ENCODE measurements at regions not wholly inside any gene's neighbourhood (a gene's known extent, or its start where the extent isn't known, plus 50 kb on each side); places are given as distances from the start of the nearest gene placed in this dataset.
A peak's percentile ranks its signal among the peaks of the same experiment; 100 is the strongest.

DNA sequence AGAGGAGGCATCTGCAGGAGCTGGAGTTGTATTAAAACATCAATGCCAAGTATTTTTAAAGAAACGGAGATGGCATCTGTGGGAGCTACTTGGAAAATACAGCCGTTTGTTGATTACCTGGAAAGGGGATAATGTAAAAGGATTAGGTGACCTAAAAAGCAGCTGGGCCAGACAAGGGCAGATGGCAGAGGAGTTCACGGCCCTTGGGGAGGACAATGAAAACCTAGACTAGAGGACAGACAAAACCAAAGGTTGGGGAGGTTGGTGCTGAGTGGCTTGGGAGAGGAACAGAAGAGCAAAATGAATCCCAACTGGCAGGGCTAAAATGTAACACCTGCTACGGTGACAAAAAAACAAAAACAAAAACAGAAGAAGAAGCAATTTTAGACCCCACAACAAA is 260.5 kb upstream of the JARID2 start:
- Histone ChIP-seq H3K27ac (replicated peaks; ENCODE audit: low read length) (no peak overlapping the region), H3K4me1 (ENCODE audit: control insufficient read depth in 2 of 2, insufficient read depth in 1 of 2, low read depth in 1 of 2, low read length in 2 of 2) (no peaks in the 10 kb centered on the region), H3K9me3 (replicated peaks in 1 of 2; ENCODE audit: control insufficient read depth in 2 of 2, insufficient read depth in 1 of 2, low read depth in 1 of 2, low read length in 2 of 2) (no peaks in the 10 kb centered on the region), H3K4me2 (ENCODE audit: insufficient read depth, low read length, poor library complexity, severe bottlenecking) (no peak overlapping the region), H3K23ac (ENCODE audit: low read depth, low read length, poor library complexity) (no peak overlapping the region), H3K14ac (ENCODE audit: low read length) (no peak overlapping the region), H2AFZ (ENCODE audit: low read length) (no peak overlapping the region), H2BK12ac (ENCODE audit: low read length) (no peak overlapping the region), H3K36me3 (replicated peaks in 1 of 2; ENCODE audit: control insufficient read depth in 2 of 2, insufficient read depth in 2 of 2, low read length in 2 of 2) (no peaks in the 10 kb centered on the region), H2BK15ac (ENCODE audit: low read length) (no peak overlapping the region), H3K9ac (ENCODE audit: low read depth, low read length, poor library complexity) (no peak overlapping the region), H4K91ac (ENCODE audit: low read depth, low read length, poor library complexity) (no peak overlapping the region), H3K79me1 (ENCODE audit: low read depth, low read length) (no peaks in the 10 kb centered on the region), H3K4me3 (ENCODE audit: low read length in 2 of 2) (no peak overlapping the region), H3K27me3 (ENCODE audit: control insufficient read depth in 3 of 3, insufficient read depth in 3 of 3, low read depth in 1 of 3, low read length in 3 of 3) (no peaks in the 10 kb centered on the region), H3K18ac (ENCODE audit: low read length) (no peak overlapping the region), H3K4ac (ENCODE audit: low read length) (no peak overlapping the region), H2BK5ac (ENCODE audit: low read length) (no peak overlapping the region), H2AK5ac (ENCODE audit: low read depth, low read length) (no peak overlapping the region), H4K8ac (ENCODE audit: low read depth, low read length) (no peak overlapping the region), H2BK120ac (ENCODE audit: low read depth, low read length) (no peak overlapping the region)
- no CpG with 5 or more reads among the region's 4 CpGs for WGBS, 2 donors (ENCODE audit: extremely low coverage in 2 of 2, insufficient read length in 2 of 2, insufficient replicate concordance in 1 of 2)
- no peak for DNase-seq (ENCODE audit: low spot score)

DNA sequence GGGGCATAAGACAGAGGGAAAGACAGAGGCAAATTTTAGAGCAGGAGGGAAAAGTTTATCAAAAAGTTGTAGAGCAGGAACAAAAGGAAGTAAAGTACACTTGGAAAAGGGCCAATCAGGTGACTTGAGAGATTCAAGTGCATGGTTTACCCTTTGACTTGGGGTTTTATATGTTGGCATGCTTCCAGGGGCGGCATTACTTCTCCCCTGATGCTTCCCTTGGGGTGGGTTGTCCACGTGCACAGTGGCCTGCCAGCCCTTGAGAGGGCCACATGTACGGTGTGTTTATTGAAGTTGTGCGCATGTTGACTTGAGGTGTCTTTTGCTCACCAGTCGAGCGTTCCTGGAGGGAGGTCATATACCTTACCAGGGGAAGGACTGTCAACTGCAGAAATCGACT is 259.5 kb upstream of the JARID2 start:
- H3K9me3 ChIP-seq (replicated peaks in 1 of 2; ENCODE audit: control insufficient read depth in 2 of 2, insufficient read depth in 1 of 2, low read depth in 1 of 2, low read length in 2 of 2), result no peaks in the 10 kb centered on the region
- H3K18ac ChIP-seq (ENCODE audit: low read length), result peak overlapping the region; percentile 67
- no peak overlapping the region for H2AK5ac ChIP-seq (ENCODE audit: low read depth, low read length)
- no peaks in the 10 kb centered on the region for H3K79me1 ChIP-seq (ENCODE audit: low read depth, low read length)
- no peak overlapping the region for H4K91ac ChIP-seq (ENCODE audit: low read depth, low read length, poor library complexity)
- no peak overlapping the region for H2BK15ac ChIP-seq (ENCODE audit: low read length)
- H2BK5ac ChIP-seq (ENCODE audit: low read length), result no peak overlapping the region
- no peak overlapping the region for H3K4me2 ChIP-seq (ENCODE audit: insufficient read depth, low read length, poor library complexity, severe bottlenecking)
- no peak overlapping the region for H3K14ac ChIP-seq (ENCODE audit: low read length)
- no peak for DNase-seq (ENCODE audit: low spot score)
- no peaks in the 10 kb centered on the region for H3K36me3 ChIP-seq (replicated peaks in 1 of 2; ENCODE audit: control insufficient read depth in 2 of 2, insufficient read depth in 2 of 2, low read length in 2 of 2)
- H2AFZ ChIP-seq (ENCODE audit: low read length), result no peak overlapping the region
- no peaks in the 10 kb centered on the region for H3K4me1 ChIP-seq (ENCODE audit: control insufficient read depth in 2 of 2, insufficient read depth in 1 of 2, low read depth in 1 of 2, low read length in 2 of 2)
- no peak overlapping the region for H3K9ac ChIP-seq (ENCODE audit: low read depth, low read length, poor library complexity)
- H3K27me3 ChIP-seq (ENCODE audit: control insufficient read depth in 3 of 3, insufficient read depth in 3 of 3, low read depth in 1 of 3, low read length in 3 of 3), result no peaks in the 10 kb centered on the region
- no peak overlapping the region for H2BK12ac ChIP-seq (ENCODE audit: low read length)
- no peak overlapping the region for H2BK120ac ChIP-seq (ENCODE audit: low read depth, low read length)
- H3K4ac ChIP-seq (ENCODE audit: low read length), result no peak overlapping the region
- no peak overlapping the region for H3K27ac ChIP-seq (replicated peaks; ENCODE audit: low read length)
- no CpG with 5 or more reads among the region's 7 CpGs for WGBS, 2 donors (ENCODE audit: extremely low coverage in 2 of 2, insufficient read length in 2 of 2, insufficient replicate concordance in 1 of 2)
- no peak overlapping the region for H4K8ac ChIP-seq (ENCODE audit: low read depth, low read length)
- no peak overlapping the region for H3K23ac ChIP-seq (ENCODE audit: low read depth, low read length, poor library complexity)
- no peak overlapping the region for H3K4me3 ChIP-seq (ENCODE audit: low read length in 2 of 2)

DNA sequence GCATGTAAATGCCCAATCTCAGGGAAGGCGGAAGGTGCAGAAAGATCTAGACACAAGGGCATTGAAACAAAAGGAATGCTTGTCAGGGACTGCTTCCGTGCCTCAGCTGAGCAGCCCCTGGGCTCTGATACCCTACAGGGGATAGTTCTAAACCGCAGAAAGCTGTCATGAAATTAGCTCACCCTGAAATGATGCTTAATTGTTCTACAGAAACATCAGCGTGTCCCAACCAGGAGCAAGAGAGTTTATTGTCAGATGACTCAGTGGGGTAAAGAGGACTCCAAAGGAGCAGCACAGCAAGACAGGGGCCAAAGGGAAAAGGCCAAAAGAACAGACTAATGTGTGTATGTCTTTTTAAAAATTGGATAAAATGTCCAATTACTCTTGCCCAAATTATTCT is 258.4 kb upstream of the JARID2 start:
- no peak overlapping the region for H2AK5ac ChIP-seq (ENCODE audit: low read depth, low read length)
- no peak overlapping the region for H3K27ac ChIP-seq (replicated peaks; ENCODE audit: low read length)
- no peak overlapping the region for H2BK15ac ChIP-seq (ENCODE audit: low read length)
- no peaks in the 10 kb centered on the region for H3K36me3 ChIP-seq (replicated peaks in 1 of 2; ENCODE audit: control insufficient read depth in 2 of 2, insufficient read depth in 2 of 2, low read length in 2 of 2)
- H3K14ac ChIP-seq (ENCODE audit: low read length), result no peak overlapping the region
- DNase-seq (ENCODE audit: low spot score), result no peak
- no peak overlapping the region for H2AFZ ChIP-seq (ENCODE audit: low read length)
- H4K91ac ChIP-seq (ENCODE audit: low read depth, low read length, poor library complexity), result no peak overlapping the region
- no peak overlapping the region for H4K8ac ChIP-seq (ENCODE audit: low read depth, low read length)
- no peak overlapping the region for H3K18ac ChIP-seq (ENCODE audit: low read length)
- H3K9me3 ChIP-seq (replicated peaks in 1 of 2; ENCODE audit: control insufficient read depth in 2 of 2, insufficient read depth in 1 of 2, low read depth in 1 of 2, low read length in 2 of 2), result no peaks in the 10 kb centered on the region
- H3K4me1 ChIP-seq (ENCODE audit: control insufficient read depth in 2 of 2, insufficient read depth in 1 of 2, low read depth in 1 of 2, low read length in 2 of 2), result no peaks in the 10 kb centered on the region
- H3K4me3 ChIP-seq (ENCODE audit: low read length in 2 of 2), result no peak overlapping the region
- H3K9ac ChIP-seq (ENCODE audit: low read depth, low read length, poor library complexity), result no peak overlapping the region
- WGBS, 2 donors (ENCODE audit: extremely low coverage in 2 of 2, insufficient read length in 2 of 2, insufficient replicate concordance in 1 of 2), result no CpG with 5 or more reads among the region's 4 CpGs
- no peaks in the 10 kb centered on the region for H3K27me3 ChIP-seq (ENCODE audit: control insufficient read depth in 3 of 3, insufficient read depth in 3 of 3, low read depth in 1 of 3, low read length in 3 of 3)
- H3K79me1 ChIP-seq (ENCODE audit: low read depth, low read length), result no peaks in the 10 kb centered on the region
- H2BK5ac ChIP-seq (ENCODE audit: low read length), result no peak overlapping the region
- H2BK120ac ChIP-seq (ENCODE audit: low read depth, low read length), result no peak overlapping the region
- no peak overlapping the region for H3K4ac ChIP-seq (ENCODE audit: low read length)
- H3K4me2 ChIP-seq (ENCODE audit: insufficient read depth, low read length, poor library complexity, severe bottlenecking), result no peak overlapping the region
- H3K23ac ChIP-seq (ENCODE audit: low read depth, low read length, poor library complexity), result no peak overlapping the region
- no peak overlapping the region for H2BK12ac ChIP-seq (ENCODE audit: low read length)

DNA sequence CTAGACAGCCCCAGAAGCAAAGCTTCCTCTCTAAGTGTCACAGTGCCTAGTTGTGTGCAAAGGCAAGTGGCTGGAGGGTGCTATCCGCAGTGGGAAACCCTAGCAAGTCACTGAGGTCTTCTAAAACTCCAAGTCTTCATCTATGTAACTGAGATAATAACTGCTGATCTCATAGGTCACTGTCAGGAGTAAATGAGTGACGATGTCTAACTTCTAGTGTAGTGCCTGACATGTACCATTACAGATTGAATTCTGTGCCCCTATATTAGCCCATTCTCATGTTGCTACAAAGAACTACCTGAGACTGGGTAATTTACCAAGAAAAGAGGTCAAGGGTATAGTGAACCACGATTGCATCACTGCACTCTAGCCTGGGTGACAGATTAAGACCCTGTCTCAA is 253.5 kb upstream of the JARID2 start:
- Histone ChIP-seq H2AFZ (ENCODE audit: low read length) (no peak overlapping the region), H3K4me1 (ENCODE audit: control insufficient read depth in 2 of 2, insufficient read depth in 1 of 2, low read depth in 1 of 2, low read length in 2 of 2) (no peaks in the 10 kb centered on the region), H3K4me2 (ENCODE audit: insufficient read depth, low read length, poor library complexity, severe bottlenecking) (no peak overlapping the region), H3K79me1 (ENCODE audit: low read depth, low read length) (no peaks in the 10 kb centered on the region), H2BK120ac (ENCODE audit: low read depth, low read length) (no peak overlapping the region), H4K8ac (ENCODE audit: low read depth, low read length) (no peak overlapping the region), H3K18ac (ENCODE audit: low read length) (no peak overlapping the region), H3K27me3 (ENCODE audit: control insufficient read depth in 3 of 3, insufficient read depth in 3 of 3, low read depth in 1 of 3, low read length in 3 of 3) (no peaks in the 10 kb centered on the region), H3K23ac (ENCODE audit: low read depth, low read length, poor library complexity) (no peak overlapping the region), H3K27ac (replicated peaks; ENCODE audit: low read length) (no peak overlapping the region), H2BK5ac (ENCODE audit: low read length) (no peak overlapping the region), H2BK12ac (ENCODE audit: low read length) (no peak overlapping the region), H3K14ac (ENCODE audit: low read length) (no peak overlapping the region), H2BK15ac (ENCODE audit: low read length) (no peak overlapping the region), H2AK5ac (ENCODE audit: low read depth, low read length) (no peak overlapping the region), H3K4me3 (ENCODE audit: low read length in 2 of 2) (no peak overlapping the region), H4K91ac (ENCODE audit: low read depth, low read length, poor library complexity) (no peak overlapping the region), H3K4ac (ENCODE audit: low read length) (no peak overlapping the region), H3K36me3 (replicated peaks in 1 of 2; ENCODE audit: control insufficient read depth in 2 of 2, insufficient read depth in 2 of 2, low read length in 2 of 2) (no peaks in the 10 kb centered on the region), H3K9ac (ENCODE audit: low read depth, low read length, poor library complexity) (no peak overlapping the region), H3K9me3 (replicated peaks in 1 of 2; ENCODE audit: control insufficient read depth in 2 of 2, insufficient read depth in 1 of 2, low read depth in 1 of 2, low read length in 2 of 2) (no peaks in the 10 kb centered on the region)
- no peak for DNase-seq (ENCODE audit: low spot score)
- WGBS, 2 donors (ENCODE audit: extremely low coverage in 2 of 2, insufficient read length in 2 of 2, insufficient replicate concordance in 1 of 2), result no CpG with 5 or more reads among the region's 3 CpGs
